ENCODE measurements at regions not wholly inside any gene's neighbourhood (a gene's known extent, or its start where the extent isn't known, plus 50 kb on each side); places are given as distances from the start of the nearest gene placed in this dataset.

GRCh38 chr12:38139456-38139855 lies 177.1 kb upstream of the ALG10B start:
- no peak for DNase-seq

GRCh38 chr12:38141239-38141638 lies 175.3 kb upstream of the ALG10B start:
- no peak for DNase-seq

- no peak for DNase-seq
Measured at GRCh38 chr12:38141861-38142260, 174.7 kb upstream of the ALG10B start.

GRCh38 chr12:38142974-38143373 lies 173.6 kb upstream of the ALG10B start:
- no peak for DNase-seq

- no peak for DNase-seq
Measured at GRCh38 chr12:38144049-38144448, 172.5 kb upstream of the ALG10B start.

GRCh38 chr12:38144601-38145436 lies 171.8 kb upstream of the ALG10B start:
- no peak for DNase-seq

GRCh38 chr12:38149395-38150073 lies 167.0 kb upstream of the ALG10B start:
- DNase-seq, result no peak

- no peak for DNase-seq
Measured at GRCh38 chr12:38151991-38152700, 164.4 kb upstream of the ALG10B start.

GRCh38 chr12:38152816-38153736 lies 163.5 kb upstream of the ALG10B start:
- no peak for DNase-seq

GRCh38 chr12:38153737-38154061 lies 162.9 kb upstream of the ALG10B start:
- DNase-seq, result no peak

GRCh38 chr12:38154096-38155019 lies 162.2 kb upstream of the ALG10B start:
- DNase-seq, result no peak

- DNase-seq, result no peak
Measured at GRCh38 chr12:38155020-38155395, 161.6 kb upstream of the ALG10B start.

GRCh38 chr12:38155526-38156496 lies 160.8 kb upstream of the ALG10B start:
- no peak for DNase-seq

GRCh38 chr12:38156497-38157245 lies 159.9 kb upstream of the ALG10B start:
- DNase-seq, result no peak

- no peak for DNase-seq
Measured at GRCh38 chr12:38157274-38157932, 159.2 kb upstream of the ALG10B start.

- DNase-seq, result no peak
Measured at GRCh38 chr12:38157933-38158401, 158.6 kb upstream of the ALG10B start.

GRCh38 chr12:38158428-38159091 lies 158.0 kb upstream of the ALG10B start:
- no peak for DNase-seq

- no peak for DNase-seq
Measured at GRCh38 chr12:38159092-38159551, 157.5 kb upstream of the ALG10B start.

Data from NCI-H146 (cell line).